HEK293 (cell line): ENCODE measurements at regions not wholly inside any gene's neighbourhood (a gene's known extent, or its start where the extent isn't known, plus 50 kb on each side); places are given as distances from the start of the nearest gene placed in this dataset.

Experiments used
- MEIS1 ChIP-seq: sonication (generic); formaldehyde crosslinking; IDR thresholded peaks from 2 replicates; pipeline ENCODE4 v1.8.1; 2022; ENCODE audit warnings: missing genetic modification reagents, mild to moderate bottlenecking, borderline replicate concordance
- ZNF138 ChIP-seq: fragments of 450-650 bp; formaldehyde crosslinking; IDR thresholded peaks from 2 replicates; pipeline ENCODE4 v1.5.1; 2016; ENCODE audit warnings: missing biosample characterization, missing genetic modification characterization, borderline replicate concordance
- ZSCAN16 ChIP-seq: fragments of 450-650 bp; formaldehyde crosslinking; IDR thresholded peaks from 2 replicates; pipeline ENCODE4 v1.5.1; 2016; ENCODE audit warnings: missing biosample characterization, missing genetic modification characterization
- TF ChIP-seq, protein P1 (sequence below): fragments of 450-650 bp; formaldehyde crosslinking; IDR thresholded peaks from 2 replicates; pipeline ENCODE4 v1.5.1; 2016; ENCODE audit warnings: missing biosample characterization, missing genetic modification characterization

DNA sequence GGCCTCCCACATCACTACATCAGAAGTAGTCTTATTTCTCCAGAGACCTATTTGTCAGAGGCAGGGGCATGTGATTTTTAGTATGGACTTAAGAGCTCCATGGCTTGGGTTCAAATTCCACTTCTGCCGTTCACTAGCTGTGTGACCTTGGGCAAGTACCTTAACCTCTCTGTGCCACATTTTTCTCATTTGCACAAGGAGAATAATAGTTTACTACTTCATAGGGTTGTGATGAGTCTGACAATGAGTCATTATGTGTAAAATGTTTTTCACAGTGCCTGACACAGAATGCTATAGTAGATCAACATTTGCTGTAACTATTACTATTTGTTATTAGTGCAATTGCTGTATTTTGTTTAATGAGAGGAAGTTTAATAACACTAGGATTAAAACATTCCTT is 200.6 kb downstream of the PRDM2 start:
- TF ChIP-seq, protein P1, sequence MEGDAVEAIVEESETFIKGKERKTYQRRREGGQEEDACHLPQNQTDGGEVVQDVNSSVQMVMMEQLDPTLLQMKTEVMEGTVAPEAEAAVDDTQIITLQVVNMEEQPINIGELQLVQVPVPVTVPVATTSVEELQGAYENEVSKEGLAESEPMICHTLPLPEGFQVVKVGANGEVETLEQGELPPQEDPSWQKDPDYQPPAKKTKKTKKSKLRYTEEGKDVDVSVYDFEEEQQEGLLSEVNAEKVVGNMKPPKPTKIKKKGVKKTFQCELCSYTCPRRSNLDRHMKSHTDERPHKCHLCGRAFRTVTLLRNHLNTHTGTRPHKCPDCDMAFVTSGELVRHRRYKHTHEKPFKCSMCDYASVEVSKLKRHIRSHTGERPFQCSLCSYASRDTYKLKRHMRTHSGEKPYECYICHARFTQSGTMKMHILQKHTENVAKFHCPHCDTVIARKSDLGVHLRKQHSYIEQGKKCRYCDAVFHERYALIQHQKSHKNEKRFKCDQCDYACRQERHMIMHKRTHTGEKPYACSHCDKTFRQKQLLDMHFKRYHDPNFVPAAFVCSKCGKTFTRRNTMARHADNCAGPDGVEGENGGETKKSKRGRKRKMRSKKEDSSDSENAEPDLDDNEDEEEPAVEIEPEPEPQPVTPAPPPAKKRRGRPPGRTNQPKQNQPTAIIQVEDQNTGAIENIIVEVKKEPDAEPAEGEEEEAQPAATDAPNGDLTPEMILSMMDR, result no peak
- TF ChIP-seq ZNF138 (tag by site-specific recombination) (no peak), MEIS1 (CRISPR knock-in tag) (no peak), ZSCAN16 (tag by site-specific recombination) (no peak)
